Fibroblast of skin of back (primary cell): ENCODE measurements at regions not wholly inside any gene's neighbourhood (a gene's known extent, or its start where the extent isn't known, plus 50 kb on each side); places are given as distances from the start of the nearest gene placed in this dataset.
"Not testable (repeated sequence)": the region's sequence is repeated elsewhere in the genome, so short reads cannot be mapped to it uniquely, and the experiment has no call there.

ENCODE experiments used
- DNase-seq: peaks from one replicate; pipeline ENCODE4 v3.0.0-alpha.2; 2013

DNA sequence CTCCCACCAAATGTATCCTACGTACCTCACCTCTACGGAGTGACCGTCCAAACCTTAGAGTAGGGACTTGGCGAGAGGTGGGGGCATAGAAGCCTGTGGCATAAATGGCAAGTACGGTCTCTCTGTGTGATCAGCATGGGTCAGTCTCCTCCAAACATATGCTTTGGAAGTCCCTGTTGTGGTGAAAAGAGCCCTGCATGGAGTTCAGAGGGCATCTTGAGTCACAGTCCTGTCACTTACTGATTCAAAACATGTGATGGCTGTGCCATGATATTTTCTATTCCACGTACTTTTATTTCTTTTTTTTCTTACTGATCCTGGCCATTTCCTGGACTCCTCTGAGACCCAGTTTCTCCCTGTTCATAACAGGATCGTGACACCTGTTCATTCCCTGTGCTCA lies 67.5 kb upstream of the CEP85L start:
- no peak for DNase-seq

DNA sequence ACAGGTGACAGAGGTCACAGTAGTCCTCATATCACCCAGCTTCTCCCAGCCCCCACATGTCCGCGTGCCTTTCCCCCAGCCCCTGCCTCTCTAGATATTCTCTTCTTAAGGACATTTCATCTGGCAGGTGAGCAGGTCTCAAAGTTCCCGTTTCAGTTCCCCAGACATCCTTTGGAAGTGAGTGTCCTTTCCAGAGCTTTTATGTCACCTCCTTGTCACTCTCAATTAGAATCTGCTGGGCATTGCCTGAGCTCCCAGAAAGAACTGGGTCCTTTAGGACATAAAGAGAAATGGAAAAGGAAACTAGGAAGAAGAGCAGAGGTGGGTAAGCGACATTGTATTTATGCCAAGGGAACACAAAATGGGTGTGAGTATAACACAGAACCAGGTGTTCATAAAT lies 66.9 kb upstream of the CEP85L start:
- DNase-seq, result no peak

DNA sequence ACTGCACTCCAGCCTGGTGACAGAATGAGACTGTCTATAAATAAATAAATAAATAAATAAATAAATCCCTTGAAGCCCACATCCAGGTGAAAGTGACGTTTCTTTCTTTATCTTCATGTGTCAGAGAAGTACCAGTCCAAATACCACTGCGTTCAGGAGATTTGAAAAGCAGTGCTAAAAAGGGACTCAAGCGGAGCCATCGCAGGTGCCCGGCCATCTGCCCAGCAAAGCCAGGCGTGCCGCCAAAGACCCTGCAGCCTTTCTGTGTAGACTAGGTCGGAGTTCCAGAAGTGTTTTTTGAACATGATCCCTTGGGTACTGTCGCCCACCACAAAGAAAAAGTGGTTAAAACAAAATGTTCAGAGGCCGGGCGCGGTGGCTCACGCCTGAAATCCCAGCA lies 65.7 kb upstream of the CEP85L start:
- no peak for DNase-seq

DNA sequence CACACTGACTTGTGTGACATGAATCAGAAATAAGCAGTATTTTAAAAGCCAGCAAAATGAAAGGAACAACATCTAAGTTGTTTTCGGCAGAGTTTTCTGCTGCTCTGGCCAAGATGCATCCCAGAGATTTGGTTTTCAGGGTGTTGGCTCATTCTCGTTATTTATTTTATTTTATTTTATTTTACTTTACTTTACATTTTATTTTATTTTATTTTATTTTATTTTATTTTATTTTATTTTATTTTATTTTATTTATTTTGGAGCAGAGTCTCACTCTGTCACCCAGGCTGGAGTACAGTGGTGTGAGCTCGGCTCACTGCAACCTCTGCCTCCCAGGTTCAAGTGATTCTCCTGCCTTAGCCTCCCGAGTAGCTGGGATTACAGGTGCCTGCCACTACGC lies 64.5 kb upstream of the CEP85L start:
- not testable (repeated sequence) for DNase-seq

DNA sequence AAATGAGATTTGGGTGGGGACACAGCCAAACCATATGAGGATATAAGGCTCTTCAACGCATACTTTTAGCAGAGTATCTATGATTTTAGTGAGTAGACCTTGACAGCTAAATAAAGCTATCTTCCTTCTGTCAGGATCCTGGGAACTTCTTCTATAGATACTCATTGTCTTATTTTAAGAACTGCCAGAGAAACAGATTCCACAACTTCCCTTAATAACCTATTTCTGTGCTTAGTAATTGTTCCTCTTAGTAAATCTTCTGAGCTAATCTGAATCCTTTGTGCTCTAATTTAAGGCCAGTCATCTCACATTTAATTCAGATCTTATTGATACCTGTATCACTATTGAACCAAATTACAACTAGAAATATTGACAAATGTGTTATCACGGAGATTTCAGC lies 64.0 kb upstream of the CEP85L start:
- DNase-seq, result no peak

DNA sequence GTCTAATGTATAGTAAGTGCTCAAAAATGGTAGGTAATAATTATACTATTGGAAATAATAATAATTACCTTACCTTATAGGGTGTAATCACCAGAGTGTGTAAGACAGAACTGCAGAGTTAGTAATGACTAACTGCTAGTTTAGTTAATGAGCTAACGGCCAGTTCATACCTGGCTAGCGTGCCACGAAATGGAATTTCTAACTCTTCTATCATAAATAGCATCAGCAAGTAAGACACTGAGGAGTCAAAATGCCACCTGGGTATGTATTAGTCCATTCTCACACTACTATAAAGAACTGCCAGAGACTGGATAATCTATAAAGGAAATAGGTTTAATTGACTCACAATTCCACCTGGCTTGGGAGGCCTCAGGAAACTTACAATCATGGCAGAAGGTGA lies 63.4 kb upstream of the CEP85L start:
- no peak for DNase-seq

DNA sequence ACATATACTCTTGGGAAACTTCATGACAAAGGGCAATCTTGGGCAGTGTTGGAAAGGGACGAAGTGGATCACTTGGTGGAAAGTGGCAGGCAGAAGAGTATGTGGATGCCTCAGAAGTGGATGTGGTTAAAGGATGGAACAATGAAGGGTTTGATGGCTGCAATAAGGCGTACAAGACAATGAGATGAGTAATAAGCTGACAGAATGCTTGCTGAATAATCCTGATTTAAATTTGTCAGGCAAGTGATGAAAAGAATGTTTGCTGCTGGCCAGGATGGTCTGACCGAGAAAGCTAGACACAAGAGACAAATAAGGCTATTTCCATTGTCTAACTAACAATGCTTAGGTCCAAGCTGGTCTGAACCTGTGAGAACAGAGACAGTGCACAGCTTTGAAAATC lies 61.6 kb upstream of the CEP85L start:
- DNase-seq, result peak; percentile 82

DNA sequence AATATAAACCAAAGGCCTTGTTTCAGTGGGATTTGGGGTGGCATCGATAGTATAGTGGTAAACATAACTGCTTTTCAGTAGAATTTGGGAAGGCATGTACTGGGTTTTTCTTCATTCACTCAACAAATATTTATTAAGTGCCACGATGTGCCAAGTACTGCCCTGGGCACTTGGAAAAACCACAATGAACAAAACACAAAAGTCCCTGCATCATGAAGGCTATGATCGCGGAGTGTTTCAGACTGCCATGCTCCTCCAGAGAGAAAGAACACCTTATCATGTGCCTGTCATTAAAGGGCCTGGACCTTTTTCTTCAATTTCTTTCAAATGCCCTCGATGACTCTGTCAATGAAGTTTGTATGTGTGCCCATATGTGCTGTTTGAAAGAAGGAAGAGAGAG lies 59.2 kb upstream of the CEP85L start:
- no peak for DNase-seq

DNA sequence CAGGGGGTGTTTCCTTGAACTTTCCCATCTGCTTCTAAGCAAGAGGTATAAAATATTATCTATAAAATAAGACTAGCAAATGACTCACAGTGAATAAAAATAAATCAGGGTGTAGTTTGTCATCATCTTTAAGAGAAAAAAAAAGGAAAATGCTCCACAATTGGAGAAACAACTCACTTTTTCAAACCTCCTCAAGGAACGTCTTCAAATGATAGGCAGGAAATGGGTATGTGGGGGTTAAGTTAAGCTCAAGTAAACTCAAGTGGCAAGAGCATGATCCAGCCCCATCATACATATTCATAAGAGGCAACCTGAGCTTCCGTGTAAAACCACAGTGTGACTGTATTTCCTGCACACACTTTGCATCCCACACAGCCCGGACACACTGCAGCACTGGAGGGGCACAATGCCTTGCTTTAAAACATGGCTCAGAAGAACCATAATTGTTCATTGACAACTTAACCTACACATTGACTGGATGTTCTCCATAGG lies 58.5 kb upstream of the CEP85L start:
- peak; percentile 80 for DNase-seq

DNA sequence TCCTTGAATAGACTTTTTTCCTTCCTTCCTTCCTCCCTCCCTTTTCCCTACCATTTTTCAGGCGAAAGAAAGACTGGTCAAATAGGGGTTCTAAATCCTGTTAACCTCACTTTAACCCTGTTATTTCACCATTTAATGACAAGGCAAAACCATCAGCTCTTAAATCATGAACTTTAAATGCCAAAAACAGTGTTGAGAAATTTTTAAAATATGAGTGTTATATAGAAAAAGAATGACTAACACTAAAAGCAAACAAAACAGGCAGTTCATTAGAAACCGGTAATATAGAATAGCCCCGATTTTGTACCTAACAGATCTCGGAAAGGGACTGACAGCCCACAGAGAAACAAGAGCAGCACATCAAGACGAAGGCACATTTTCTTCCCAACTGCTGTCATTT lies 57.4 kb upstream of the CEP85L start:
- DNase-seq, result peak; percentile 82

DNA sequence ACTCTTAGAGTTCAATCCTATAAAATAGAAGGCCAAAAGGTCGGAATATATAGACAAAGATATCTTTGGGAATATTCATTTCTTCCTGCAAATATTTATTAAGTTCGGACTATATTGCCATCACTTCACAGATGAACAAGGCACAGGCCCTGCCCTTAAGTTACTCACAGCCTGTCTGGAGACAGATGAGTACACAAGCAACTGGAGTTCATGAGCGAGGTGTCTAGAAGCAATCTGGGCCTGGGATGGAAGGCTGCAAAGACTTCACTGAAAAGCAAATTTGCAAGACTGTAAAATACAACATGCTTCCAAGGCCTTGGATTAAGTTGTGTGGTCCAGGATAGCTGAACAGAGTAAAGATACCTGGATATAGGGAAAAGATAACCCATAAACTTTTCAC lies 56.7 kb upstream of the CEP85L start:
- DNase-seq, result peak; percentile 28

DNA sequence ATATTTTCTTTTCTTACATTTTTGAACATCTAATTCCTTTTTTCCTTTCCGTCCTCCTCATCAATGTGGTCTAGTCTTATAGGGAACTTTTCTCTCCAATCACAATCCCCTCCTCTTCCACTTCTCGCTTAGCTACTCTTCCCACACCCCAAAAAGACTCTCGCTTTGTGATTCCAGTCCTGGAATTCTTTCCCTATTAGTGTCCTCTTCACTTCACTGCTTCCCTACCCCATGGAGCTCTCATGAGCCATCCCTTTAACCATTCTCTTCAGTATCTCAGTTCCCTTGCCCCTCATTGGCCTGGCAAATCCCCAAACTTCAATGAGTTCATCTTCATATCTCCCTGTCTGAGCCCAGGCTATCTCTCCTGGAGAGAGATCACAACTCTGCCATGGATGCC lies 55.3 kb upstream of the CEP85L start:
- DNase-seq, result peak; percentile 80

DNA sequence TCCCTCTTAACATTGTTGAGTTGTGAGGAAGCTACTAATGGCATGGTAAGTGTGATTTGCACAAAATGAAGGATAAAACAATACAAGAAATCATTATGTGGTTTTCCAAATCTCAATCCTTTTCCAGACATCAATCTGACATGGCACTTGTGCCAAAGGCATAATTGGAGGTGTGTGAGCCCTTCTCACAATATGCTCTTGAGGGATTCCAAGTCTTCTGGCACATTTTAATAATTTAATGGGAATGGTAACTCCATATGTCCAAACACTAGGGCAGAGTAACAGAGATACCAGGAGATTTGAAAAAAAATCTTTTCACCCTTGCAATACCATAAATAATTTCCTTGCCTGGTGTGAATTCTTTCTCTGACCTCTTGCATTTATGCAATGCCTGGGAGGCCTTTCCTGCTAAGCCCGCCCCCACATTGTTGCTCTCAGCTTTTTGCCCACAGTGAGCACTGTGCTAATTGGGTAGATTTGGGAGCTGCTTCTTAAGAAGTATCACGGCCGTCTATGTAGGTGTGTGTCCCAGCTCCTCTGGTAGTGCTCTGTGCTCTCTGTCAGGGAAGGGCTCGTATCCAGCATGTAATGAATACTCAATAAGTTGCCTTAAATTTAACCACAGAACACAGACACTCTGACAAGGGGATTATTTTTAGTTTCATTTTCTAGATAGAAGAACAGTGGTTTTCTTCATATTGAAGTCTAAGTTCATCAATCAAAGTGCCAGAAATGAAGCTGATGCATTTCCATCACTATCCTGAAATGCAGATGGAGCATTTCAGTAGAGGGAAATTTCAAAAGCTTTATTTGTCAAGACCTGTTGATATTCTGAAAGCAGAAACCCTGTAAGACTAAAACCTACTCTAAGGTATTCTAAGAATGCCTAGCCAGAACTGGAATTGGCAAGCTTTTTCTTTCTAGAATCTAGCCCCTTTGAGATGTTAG lies 54.4 kb upstream of the CEP85L start:
- peak; percentile 71 for DNase-seq

DNA sequence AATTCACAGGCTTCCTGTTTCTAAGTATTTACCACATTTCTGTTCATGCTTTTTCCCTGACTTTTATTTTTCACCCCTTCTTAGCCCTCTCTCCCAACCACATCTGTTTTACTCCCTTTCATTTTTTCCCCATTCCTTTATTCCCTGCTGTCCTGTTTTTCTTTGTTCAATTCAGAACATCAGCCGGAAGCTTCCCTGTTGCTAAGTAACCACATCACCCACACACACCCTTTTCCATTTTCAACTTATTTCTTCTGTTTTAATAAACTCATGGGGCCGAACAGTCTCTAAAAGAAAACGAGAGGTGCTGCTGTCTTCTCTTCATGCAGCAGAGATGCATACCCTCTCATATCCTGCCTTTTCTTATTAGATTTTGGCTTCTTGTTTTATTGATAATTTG lies 53.5 kb upstream of the CEP85L start:
- DNase-seq, result peak; percentile 24

DNA sequence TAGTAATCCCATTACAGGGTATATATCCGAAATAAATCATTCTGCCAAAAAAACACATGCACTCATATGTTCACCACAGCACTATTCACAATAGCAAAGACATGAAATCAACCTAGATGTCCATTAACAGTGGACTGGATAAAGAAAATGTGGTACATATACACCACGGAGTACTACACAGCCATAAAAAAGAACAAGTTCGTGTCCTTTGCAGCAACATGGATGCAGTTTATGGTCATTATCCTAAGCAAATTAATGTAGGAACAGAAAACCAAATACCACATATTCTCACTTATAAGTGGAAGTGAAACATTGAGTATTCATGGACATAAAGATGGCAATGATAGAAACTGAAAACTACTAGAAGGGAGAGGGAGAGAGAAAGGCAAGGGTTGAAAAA lies 49.9 kb upstream of the CEP85L start:
- DNase-seq, result not testable (repeated sequence)
